Activated naive CD4-positive, alpha-beta T cell treated with anti-CD3 and anti-CD28 coated beads, Interleukin-2, amount 50 U/mL, for 16 hours (primary cell): ENCODE measurements at regions not wholly inside any gene's neighbourhood (a gene's known extent, or its start where the extent isn't known, plus 50 kb on each side); places are given as distances from the start of the nearest gene placed in this dataset.

ENCODE experiments used
- DNase-seq: peaks from one replicate; pipeline ENCODE4 v3.0.0-alpha.2; 2020

- DNase-seq: no peak
Observed at GRCh38 chr4:123856689-123857545, 460.3 kb downstream of the SPRY1 start.

- no peak for DNase-seq
Observed at GRCh38 chr4:123858465-123858864, 461.9 kb downstream of the SPRY1 start.

DNA sequence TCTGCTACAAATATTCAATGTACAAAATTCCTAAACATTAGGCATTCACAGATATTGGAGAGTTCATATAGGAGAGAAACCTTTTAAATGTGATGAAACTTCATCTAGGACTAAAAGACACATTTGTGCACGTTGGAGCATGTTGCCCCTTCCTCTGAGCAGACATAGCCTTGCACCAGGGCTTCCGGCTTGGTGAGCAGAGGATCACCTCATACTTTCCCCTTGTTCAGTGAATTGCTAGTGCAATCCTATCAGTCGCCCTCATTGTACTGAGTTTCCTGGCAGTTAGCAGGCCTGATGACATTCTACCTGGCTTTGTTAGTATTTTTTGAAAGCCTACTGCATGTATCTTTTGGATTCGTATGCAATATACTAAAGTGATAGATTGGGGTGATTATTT is 466.2 kb downstream of the SPRY1 start:
- no peak for DNase-seq

DNA sequence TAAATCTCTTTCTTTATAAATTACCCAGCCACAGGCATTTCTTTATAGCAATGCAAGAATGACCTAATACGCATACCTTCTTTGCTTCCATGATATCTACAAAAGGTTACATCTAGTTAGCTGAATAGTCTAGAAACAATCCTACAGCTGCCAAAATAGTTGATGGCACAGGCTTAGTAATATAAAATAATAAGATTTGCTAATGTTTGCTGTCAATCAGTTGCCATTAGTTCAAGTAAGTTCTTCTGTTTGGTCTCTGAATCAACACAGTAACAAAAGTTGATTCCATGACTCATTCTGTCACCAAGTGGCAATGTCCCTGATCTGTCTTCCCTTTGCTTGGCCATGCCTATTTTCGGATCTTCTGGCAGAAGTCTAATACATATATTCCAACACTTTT is 470.2 kb downstream of the SPRY1 start:
- DNase-seq: no peak

DNA sequence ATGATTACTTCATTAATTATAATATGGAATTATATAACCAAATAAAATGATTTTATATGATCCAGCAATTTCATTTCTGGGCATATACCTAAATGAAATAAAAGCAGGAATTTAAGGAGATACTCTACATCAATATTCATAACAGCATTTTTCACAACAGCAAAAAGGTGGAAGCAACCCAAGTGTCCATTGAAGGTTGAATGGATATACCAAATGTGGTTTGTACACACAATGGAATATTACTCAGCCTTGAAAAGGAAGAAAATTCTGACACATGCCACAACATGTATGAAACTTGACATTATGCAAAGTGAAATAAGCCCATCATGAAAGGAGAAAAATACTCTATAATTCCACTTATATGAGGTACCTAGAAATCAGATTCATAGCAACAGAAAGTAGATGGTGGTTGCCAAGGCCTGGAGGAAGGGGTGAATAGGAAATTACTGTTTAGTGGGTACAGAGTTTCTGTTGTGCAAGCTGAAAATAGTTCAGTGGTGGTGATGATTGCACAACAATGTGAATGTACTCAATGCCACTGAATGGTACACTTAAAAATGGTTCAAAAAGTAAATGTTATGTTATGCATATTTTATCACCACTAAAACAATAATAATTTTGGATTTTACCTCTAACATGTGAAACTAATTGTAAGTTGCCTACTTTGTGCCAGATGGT is 471.5 kb downstream of the SPRY1 start:
- no peak for DNase-seq

GRCh38 chr4:123869286-123870215 is 473.0 kb downstream of the SPRY1 start:
- DNase-seq: no peak

- DNase-seq: no peak
Observed at GRCh38 chr4:123870216-123870876, 473.8 kb downstream of the SPRY1 start.

GRCh38 chr4:123871341-123871740 is 474.7 kb downstream of the SPRY1 start:
- DNase-seq: no peak

DNA sequence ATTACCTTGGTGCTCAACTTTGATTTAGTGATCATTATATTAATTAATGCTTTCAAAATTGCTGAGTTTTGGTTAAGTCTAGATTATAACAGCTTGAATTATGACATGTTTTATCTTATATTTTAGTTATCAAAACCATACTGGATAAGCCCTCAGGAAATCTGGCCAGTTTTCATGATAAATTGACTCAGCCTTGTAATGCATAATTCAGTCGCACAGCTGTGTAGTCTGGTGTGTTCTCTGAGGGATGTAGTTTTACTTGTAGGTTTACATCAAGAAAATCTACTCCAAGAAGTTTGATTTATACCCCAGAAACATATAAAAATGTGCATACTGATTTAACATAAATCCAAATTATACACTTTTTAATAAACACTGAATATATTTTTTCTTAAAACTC is 477.5 kb downstream of the SPRY1 start:
- no peak for DNase-seq

GRCh38 chr4:123876143-123876542 is 479.5 kb downstream of the SPRY1 start:
- DNase-seq: no peak

- no peak for DNase-seq
Observed at GRCh38 chr4:123876671-123877101, 480.1 kb downstream of the SPRY1 start.

DNA sequence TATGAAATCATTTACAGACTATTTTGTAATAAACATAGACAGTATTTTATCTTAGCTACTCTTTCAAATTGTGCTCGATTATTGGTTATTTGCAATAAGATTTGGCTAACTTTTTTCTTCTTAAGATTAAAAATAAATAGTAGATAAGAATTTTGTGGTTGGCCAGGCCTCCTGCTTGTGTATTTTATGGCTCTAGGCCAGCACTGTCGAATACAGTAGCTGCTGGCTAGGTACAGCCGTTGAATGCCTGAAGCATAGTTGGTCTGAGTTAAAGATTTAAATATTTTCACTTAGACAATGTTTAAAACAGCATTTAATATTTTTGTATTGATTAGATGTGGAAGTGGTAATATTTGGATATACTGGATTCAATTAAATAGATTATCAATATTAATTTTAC is 481.0 kb downstream of the SPRY1 start:
- DNase-seq: no peak

DNA sequence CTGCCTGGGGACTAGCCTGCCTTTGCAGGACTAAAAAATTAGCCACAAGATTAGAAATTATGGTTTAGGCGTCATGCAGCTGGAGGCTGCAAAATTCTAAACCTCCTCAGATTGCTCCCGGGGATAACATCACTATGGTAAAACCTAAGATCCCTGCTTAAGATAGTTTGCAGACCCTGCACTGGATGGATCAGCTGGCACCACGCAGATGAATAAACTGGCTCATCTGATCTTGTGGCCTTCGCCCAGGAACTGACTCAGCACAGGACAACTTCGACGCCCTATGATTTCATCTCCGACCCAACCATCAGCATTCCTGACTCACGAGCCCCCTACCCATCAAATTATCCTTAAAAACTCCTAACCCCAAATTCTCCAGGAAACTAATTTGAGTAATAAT is 482.4 kb downstream of the SPRY1 start:
- no peak for DNase-seq

- DNase-seq: no peak
Observed at GRCh38 chr4:123880631-123881030, 484.0 kb downstream of the SPRY1 start.

- DNase-seq: no peak
Observed at GRCh38 chr4:123884922-123885321, 488.3 kb downstream of the SPRY1 start.

DNA sequence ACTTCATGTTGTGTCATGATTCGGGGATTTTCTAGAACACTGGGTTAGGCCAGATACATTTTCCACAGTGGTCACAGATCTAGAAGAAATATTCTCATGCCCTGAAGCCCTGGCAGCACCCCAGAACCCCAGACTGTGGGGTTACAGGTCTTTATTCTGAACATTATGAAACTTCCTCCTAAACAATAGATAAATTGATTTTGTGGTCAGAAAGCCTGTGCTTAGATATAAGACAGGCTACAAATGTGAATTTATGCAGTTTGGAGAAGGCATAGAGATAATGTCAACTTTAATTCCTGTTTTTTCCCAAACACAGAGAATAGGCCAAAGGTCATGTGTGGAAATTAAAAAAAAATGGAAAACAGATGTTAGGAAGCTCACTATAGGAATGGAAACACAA is 492.9 kb downstream of the SPRY1 start:
- DNase-seq: no peak

DNA sequence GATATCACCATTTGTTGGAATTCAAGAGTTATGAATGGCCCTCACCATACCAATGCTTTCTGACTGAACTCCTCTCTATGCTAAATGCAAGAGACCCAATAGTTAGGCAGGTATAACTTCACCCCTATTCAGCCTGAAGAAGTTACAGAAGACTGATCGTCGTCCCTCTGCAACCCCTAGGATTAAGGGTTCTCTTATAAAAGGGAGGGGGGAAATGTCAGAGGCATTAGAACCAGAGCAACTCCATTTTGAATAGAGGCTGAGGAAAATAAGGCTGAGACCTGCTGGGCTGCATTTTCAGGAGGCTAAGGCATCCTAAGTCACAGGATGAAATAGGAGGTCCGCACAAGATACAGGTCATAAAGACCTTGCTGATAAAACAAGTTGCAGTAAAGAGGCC is 494.3 kb downstream of the SPRY1 start:
- no peak for DNase-seq

GRCh38 chr4:123891881-123892280 is 495.3 kb downstream of the SPRY1 start:
- DNase-seq: no peak

GRCh38 chr4:123892368-123892976 is 495.9 kb downstream of the SPRY1 start:
- DNase-seq: no peak

DNA sequence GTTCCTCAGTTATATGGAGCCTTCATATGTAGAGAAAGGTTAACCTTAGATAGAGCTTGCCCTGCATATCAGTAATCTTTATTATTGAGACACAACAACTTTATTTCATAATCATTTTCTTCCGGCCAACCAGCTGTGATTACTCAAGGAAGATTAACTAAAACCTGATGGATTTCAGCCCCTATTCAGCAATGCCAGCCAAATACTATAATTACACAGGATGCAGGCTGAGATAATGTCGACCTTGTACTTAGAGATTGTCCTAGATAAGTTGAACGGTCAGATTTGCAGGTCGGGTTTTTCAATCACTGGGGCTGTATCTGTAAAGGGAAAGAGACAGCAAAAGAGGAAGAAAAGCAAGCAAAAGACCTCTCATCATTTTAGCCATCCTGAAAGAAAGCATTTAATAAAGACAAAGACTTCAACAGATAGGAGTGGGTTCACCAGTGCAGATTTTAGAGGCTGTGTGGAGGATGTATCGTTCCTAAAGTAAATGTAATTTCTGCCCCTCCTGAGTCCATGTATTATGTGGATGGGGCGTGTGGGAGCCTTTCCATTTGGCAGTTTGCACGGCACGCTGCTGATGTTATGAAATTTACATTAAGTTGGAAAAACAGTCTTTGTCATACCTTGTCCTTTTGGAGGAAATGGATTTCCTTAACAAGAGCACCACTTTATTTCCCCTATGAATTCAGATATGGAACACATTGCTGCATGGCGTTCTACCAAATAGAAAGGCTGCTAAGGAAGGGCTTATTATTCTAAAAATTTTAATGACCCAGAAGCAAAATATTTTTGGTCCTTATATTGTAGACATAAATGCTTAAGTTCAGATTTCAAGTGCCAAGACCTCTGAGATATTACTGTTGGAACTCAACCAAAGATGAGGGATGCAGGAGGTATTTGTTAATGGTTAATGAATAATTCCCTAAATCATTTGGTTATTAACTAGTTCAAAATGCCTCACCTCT is 496.7 kb downstream of the SPRY1 start:
- no peak for DNase-seq

DNA sequence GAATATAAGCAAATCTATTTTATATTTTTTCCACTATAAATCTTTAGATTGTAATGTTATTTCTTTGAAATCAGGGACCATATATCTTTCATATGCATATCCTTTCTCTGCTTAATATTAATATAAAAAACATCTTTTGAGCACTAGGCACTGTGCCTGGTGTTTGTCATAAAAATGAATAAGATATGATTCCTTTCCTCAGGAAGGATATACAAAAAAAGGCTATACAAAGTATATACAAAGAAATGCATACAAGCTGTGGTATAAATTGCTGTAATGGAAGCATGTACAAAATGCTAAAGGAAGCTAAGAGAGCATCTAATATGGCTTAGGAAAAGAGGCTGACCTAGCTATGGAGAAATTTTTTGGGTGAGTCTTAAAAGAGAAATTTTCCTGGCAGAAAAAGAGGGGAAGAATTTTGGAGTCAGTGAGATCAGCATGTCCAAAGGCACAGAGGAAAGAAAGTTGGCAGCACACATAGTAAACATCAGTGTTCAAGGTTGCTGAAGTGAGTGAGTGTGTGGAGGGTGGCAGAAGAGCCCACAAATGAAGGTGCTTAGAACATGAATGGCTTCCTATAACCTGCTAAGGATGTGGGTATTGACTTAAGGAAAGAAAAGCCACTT is 500.0 kb downstream of the SPRY1 start:
- DNase-seq: no peak
